Spleen (tissue), 11 donors: ENCODE measurements at regions not wholly inside any gene's neighbourhood (a gene's known extent, or its start where the extent isn't known, plus 50 kb on each side); places are given as distances from the start of the nearest gene placed in this dataset.

Source experiments
- DNase-seq: peaks from one replicate; pipeline ENCODE4 v3.0.0-alpha.2; 2020
- H3K27ac ChIP-seq, 8 donors: fragments of 200-600 bp; sonication (generic) in 7 of 8; 1 replicate in 4 of 8; 2 replicates in 4 of 8; pipeline versions ENCODE4 v1.5.0 to v1.8.0; 2016 to 2021; ENCODE audit warnings: inconsistent platforms in 4 of 8, mild to moderate bottlenecking in 4 of 8, moderate library complexity in 1 of 8
- H3K27me3 ChIP-seq, 7 donors: fragments of 200-600 bp; sonication (generic) in 6 of 7; replicated peaks in 1 of 7; 1 replicate in 4 of 7; 2 replicates in 3 of 7; pipeline versions ENCODE4 v1.5.0 to v1.8.0; 2016 to 2021; ENCODE audit warnings: inconsistent platforms in 3 of 7, mild to moderate bottlenecking in 1 of 7
- H3K36me3 ChIP-seq, 6 donors: fragments of 200-600 bp; sonication (generic) in 5 of 6; 1 replicate in 4 of 6; 2 replicates in 2 of 6; pipeline versions ENCODE4 v1.5.0 to v1.8.0; 2016 to 2021; ENCODE audit warnings: inconsistent platforms in 2 of 6
- H3K4me1 ChIP-seq, 6 donors: fragments of 200-600 bp; sonication (generic) in 5 of 6; 1 replicate in 3 of 6; 2 replicates in 3 of 6; pipeline versions ENCODE4 v1.5.0 to v1.8.0; 2016 to 2021; ENCODE audit warnings: inconsistent platforms in 3 of 6
- H3K4me3 ChIP-seq, 8 donors: fragments of 200-600 bp; sonication (generic) in 7 of 8; 1 replicate in 4 of 8; 2 replicates in 4 of 8; pipeline versions ENCODE4 v1.5.0 to v1.8.0; 2016 to 2021; ENCODE audit warnings: inconsistent platforms in 4 of 8, mild to moderate bottlenecking in 4 of 8, moderate library complexity in 2 of 8
- H3K9me3 ChIP-seq, 8 donors: fragments of 200-600 bp; sonication (generic) in 7 of 8; 1 replicate in 4 of 8; 2 replicates in 4 of 8; pipeline versions ENCODE4 v1.5.0 to v1.8.0; 2016 to 2021; ENCODE audit warnings: inconsistent platforms in 4 of 8
- POLR2A ChIP-seq, 3 donors: fragments of 450-650 bp; IDR thresholded peaks; one replicate each; pipeline ENCODE4 v1.5.1; 2017; ENCODE audit warnings: antibody characterized with exemption in 3 of 3, mild to moderate bottlenecking in 1 of 3
- POLR2AphosphoS5 ChIP-seq, 3 donors: sonication (generic); formaldehyde crosslinking; IDR thresholded peaks; one replicate each; pipeline ENCODE4 v1.5.1; 2017; ENCODE audit warnings: antibody characterized with exemption in 3 of 3
- WGBS, 5 donors: extraction: QIAGEN DNeasy Blood & Tissue Kit in 3 of 5; methylation state at CpG; one replicate each; pipeline versions ENCODE4 v1.1.5 to v1.1.7; 2013 to 2018; 5-methylcytosine and 5-hydroxymethylcytosine counted together
- intact Hi-C: fragments of 100-400 bp; cut with DNase I; formaldehyde crosslinking; loops from one replicate; pipeline ENCODE4 v1.15.0; 2023; ENCODE audit warnings: low total_unique reads
- TF ChIP-seq, protein P1 (sequence below), 11 experiments: fragments of 200-600 bp in 7 of 11; fragments of 450-650 bp in 4 of 11; sonication (generic) in 4 of 11; IDR thresholded peaks in 8 of 11; conservative IDR thresholded peaks in 3 of 11; 1 replicate in 7 of 11; 2 replicates in 4 of 11; pipeline versions ENCODE4 v1.4.0 to v1.8.0; 2016 to 2021; ENCODE audit warnings: antibody characterized with exemption in 11 of 11, inconsistent platforms in 4 of 11, mild to moderate bottlenecking in 1 of 11
- donor health status: healthy with polysubstance abuse.
- donor health status: DM: no; HTN: no; CAD: no; lungs with moderate emphysema.
- donor health status: DM: no; HTN: no; CAD: no.
- donor health status: Bipolar disorder and iron deficiency.
- donor health status: healthy.
- donor health status: DM: no; HTN: no; CAD: no.
- donor health status: DM: yes; HTN: yes; CAD: no.

GRCh38 chr3:145197051-145197820 lies 963.7 kb downstream of the PLOD2 start:
- Histone ChIP-seq H3K4me3 (no peak overlapping the region), H3K36me3 (no peaks in the 10 kb centered on the region), H3K9me3 (peaks cover 0 to 29% (median 10%) of the 10 kb centered on the region in 8 donors), H3K27me3 (no peaks in the 10 kb centered on the region), H3K27ac (no peak overlapping the region), H3K4me1 (no peaks in the 10 kb centered on the region)
- TF ChIP-seq, protein P1, sequence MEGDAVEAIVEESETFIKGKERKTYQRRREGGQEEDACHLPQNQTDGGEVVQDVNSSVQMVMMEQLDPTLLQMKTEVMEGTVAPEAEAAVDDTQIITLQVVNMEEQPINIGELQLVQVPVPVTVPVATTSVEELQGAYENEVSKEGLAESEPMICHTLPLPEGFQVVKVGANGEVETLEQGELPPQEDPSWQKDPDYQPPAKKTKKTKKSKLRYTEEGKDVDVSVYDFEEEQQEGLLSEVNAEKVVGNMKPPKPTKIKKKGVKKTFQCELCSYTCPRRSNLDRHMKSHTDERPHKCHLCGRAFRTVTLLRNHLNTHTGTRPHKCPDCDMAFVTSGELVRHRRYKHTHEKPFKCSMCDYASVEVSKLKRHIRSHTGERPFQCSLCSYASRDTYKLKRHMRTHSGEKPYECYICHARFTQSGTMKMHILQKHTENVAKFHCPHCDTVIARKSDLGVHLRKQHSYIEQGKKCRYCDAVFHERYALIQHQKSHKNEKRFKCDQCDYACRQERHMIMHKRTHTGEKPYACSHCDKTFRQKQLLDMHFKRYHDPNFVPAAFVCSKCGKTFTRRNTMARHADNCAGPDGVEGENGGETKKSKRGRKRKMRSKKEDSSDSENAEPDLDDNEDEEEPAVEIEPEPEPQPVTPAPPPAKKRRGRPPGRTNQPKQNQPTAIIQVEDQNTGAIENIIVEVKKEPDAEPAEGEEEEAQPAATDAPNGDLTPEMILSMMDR (IDR thresholded peaks at IDR 0.05 in 8 of 11, conservative IDR thresholded peaks at IDR 0.05 in 3 of 11) = no peak
- TF ChIP-seq POLR2AphosphoS5 (IDR thresholded peaks at IDR 0.05) (no peak), POLR2A (IDR thresholded peaks at IDR 0.05) (no peak)
- DNase-seq = no peak
- WGBS, 5 donors = 50 to 70% (median 60%) methylated on average over 1 of the region's 1 CpG
- intact Hi-C loops = no loop called here

DNA sequence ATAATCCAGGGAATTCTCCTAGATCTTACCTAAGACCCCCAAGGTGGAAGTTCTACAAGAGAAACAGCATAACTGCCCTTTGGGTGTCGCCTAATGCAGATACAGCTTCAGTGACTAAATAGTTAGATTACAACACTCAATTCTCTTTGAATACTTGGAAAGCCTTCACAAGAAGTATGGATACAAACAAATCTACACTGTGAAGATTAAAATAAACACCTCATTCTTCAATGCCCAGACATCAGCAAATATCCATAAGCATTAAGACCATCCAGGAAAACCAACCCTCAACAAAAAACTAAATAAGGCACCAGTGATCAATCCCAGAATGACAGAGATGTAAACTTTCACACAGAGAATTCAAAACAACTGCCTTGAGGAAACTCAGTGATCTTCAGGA lies 963.2 kb downstream of the PLOD2 start:
- Histone ChIP-seq H3K27me3 (no peaks in the 10 kb centered on the region), H3K36me3 (no peaks in the 10 kb centered on the region), H3K9me3 (peaks cover 0 to 29% (median 10%) of the 10 kb centered on the region in 8 donors), H3K4me3 (no peak overlapping the region), H3K27ac (no peak overlapping the region), H3K4me1 (no peaks in the 10 kb centered on the region)
- DNase-seq = no peak
- WGBS, 5 donors = 70 to 85% (median 81%) methylated on average over 1 of the region's 1 CpG
- intact Hi-C loops = no loop called here
- TF ChIP-seq POLR2AphosphoS5 (IDR thresholded peaks at IDR 0.05) = no peak
- TF ChIP-seq, protein P1 (IDR thresholded peaks at IDR 0.05 in 8 of 11, conservative IDR thresholded peaks at IDR 0.05 in 3 of 11) = no peak
- TF ChIP-seq POLR2A (IDR thresholded peaks at IDR 0.05) = no peak

DNA sequence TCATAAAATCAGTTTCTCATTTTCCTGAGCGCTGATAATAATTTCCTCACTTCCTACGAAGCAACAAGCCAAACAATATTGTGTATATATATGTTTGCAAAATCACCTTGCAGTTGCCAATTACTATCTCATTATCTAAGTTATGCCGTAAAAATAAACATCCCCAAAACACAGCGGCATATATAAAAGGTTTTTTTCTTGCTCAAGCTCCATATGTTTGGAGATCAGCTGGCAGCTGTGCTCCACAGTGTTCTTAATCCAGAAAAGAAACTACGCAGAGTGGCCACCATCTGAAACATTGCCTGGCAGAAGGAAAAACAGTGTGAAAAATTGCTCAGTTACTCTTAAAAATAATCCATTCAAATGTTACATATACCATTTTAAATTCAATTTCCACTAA lies 951.4 kb downstream of the PLOD2 start:
- intact Hi-C loops = no loop called here
- 69 to 77% (median 74%) methylated on average over 5 of the region's 5 CpGs for WGBS, 5 donors
- no peak for DNase-seq
- Histone ChIP-seq H3K4me1 (no peaks in the 10 kb centered on the region), H3K4me3 (no peak overlapping the region), H3K9me3 (no peaks in the 10 kb centered on the region), H3K36me3 (no peaks in the 10 kb centered on the region), H3K27ac (no peak overlapping the region), H3K27me3 (no peaks in the 10 kb centered on the region)
- TF ChIP-seq, protein P1 (IDR thresholded peaks at IDR 0.05 in 8 of 11, conservative IDR thresholded peaks at IDR 0.05 in 3 of 11) = no peak
- no peak for TF ChIP-seq POLR2A (IDR thresholded peaks at IDR 0.05)
- no peak for TF ChIP-seq POLR2AphosphoS5 (IDR thresholded peaks at IDR 0.05)

GRCh38 chr3:145219355-145220235 lies 941.4 kb downstream of the PLOD2 start:
- WGBS, 5 donors = 70 to 89% (median 81%) methylated on average over 5 of the region's 5 CpGs
- Histone ChIP-seq H3K36me3 (no peaks in the 10 kb centered on the region), H3K27me3 (no peaks in the 10 kb centered on the region), H3K9me3 (peaks cover 0 to 8% (median 6%) of the 10 kb centered on the region in 8 donors), H3K27ac (no peak overlapping the region), H3K4me3 (no peak overlapping the region), H3K4me1 (no peaks in the 10 kb centered on the region)
- no peak for DNase-seq
- intact Hi-C loops = no loop called here
- TF ChIP-seq POLR2A (IDR thresholded peaks at IDR 0.05) (no peak), POLR2AphosphoS5 (IDR thresholded peaks at IDR 0.05) (no peak)
- TF ChIP-seq, protein P1 (IDR thresholded peaks at IDR 0.05 in 8 of 11, conservative IDR thresholded peaks at IDR 0.05 in 3 of 11) = no peak
